Smooth muscle cell (in vitro differentiated cells): ENCODE measurements at regions not wholly inside any gene's neighbourhood (a gene's known extent, or its start where the extent isn't known, plus 50 kb on each side); places are given as distances from the start of the nearest gene placed in this dataset.

Experiments
- DNase-seq: peaks from one replicate; lab custom pipeline; 2025; ENCODE audit not compliant: unreplicated experiment; lab: John Stamatoyannopoulos, UW
- H2AFZ ChIP-seq: fragments of 200-600 bp; sonication (generic); 2 replicates; pipeline ENCODE4 v1.6.0; 2016; ENCODE audit warnings: antibody characterized with exemption, low read depth, mild to moderate bottlenecking
- H3F3A ChIP-seq: fragments of 200-600 bp; sonication (generic); 2 replicates; pipeline ENCODE4 v1.6.0; 2017; ENCODE audit warnings: antibody characterized with exemption, low read depth
- H3K27ac ChIP-seq: fragments of 200-600 bp; sonication (generic); 2 replicates; pipeline ENCODE4 v1.5.1; 2016; ENCODE audit warnings: low read depth, mild to moderate bottlenecking
- H3K27me3 ChIP-seq: fragments of 200-600 bp; sonication (generic); 2 replicates; pipeline ENCODE4 v1.6.1; 2016; ENCODE audit warnings: low read depth, mild to moderate bottlenecking
- H3K36me3 ChIP-seq: fragments of 200-600 bp; sonication (generic); 2 replicates; pipeline ENCODE4 v1.5.1; 2016; ENCODE audit warnings: low read depth
- H3K4me1 ChIP-seq: fragments of 200-600 bp; sonication (generic); 2 replicates; pipeline ENCODE4 v1.5.1; 2016; ENCODE audit warnings: low read depth
- H3K4me2 ChIP-seq: fragments of 200-600 bp; sonication (generic); 2 replicates; pipeline ENCODE4 v1.6.0; 2016; ENCODE audit warnings: mild to moderate bottlenecking
- H3K4me3 ChIP-seq: fragments of 200-600 bp; sonication (generic); 2 replicates; pipeline ENCODE4 v1.5.1; 2016; ENCODE audit warnings: mild to moderate bottlenecking
- H3K79me2 ChIP-seq: fragments of 200-600 bp; sonication (generic); 2 replicates; pipeline ENCODE4 v1.6.0; 2016; ENCODE audit warnings: low read depth, mild to moderate bottlenecking
- H3K9ac ChIP-seq: fragments of 200-600 bp; sonication (generic); 2 replicates; pipeline ENCODE4 v1.6.0; 2016; ENCODE audit warnings: low read depth
- H3K9me3 ChIP-seq: fragments of 200-600 bp; sonication (generic); replicated peaks from 2 replicates; pipeline ENCODE4 v1.5.1; 2016; ENCODE audit warnings: low read depth
- H4K20me1 ChIP-seq: fragments of 200-600 bp; sonication (generic); 2 replicates; pipeline ENCODE4 v1.6.0; 2016; ENCODE audit warnings: low read depth
- CTCF ChIP-seq: fragments of 200-600 bp; sonication (generic); IDR thresholded peaks from 2 replicates; pipeline ENCODE4 v1.5.1; 2017; ENCODE audit warnings: borderline replicate concordance, mild to moderate bottlenecking, antibody characterized with exemption; ENCODE audit not compliant: insufficient read depth, poor library complexity, severe bottlenecking
- WGBS: methylation state at CpG from one replicate; pipeline ENCODE4 v1.1.7; 2016; ENCODE audit warnings: low lambda C conversion rate; 5-methylcytosine and 5-hydroxymethylcytosine counted together

GRCh38 chr1:182331387-182331786, 60.2 kb downstream of the GLUL start:
- no peaks in the 10 kb centered on the region for H3F3A ChIP-seq
- H3K4me1 ChIP-seq: no peaks in the 10 kb centered on the region
- H3K36me3 ChIP-seq: no peaks in the 10 kb centered on the region
- H3K79me2 ChIP-seq: no peaks in the 10 kb centered on the region
- no peak for DNase-seq
- no peak overlapping the region for H3K9ac ChIP-seq
- H4K20me1 ChIP-seq: no peaks in the 10 kb centered on the region
- H3K9me3 ChIP-seq: no peaks in the 10 kb centered on the region
- H3K27me3 ChIP-seq: no peaks in the 10 kb centered on the region
- no peak overlapping the region for H3K4me3 ChIP-seq
- 91% methylated on average over 1 of the region's 1 CpG for WGBS
- no peak overlapping the region for H3K27ac ChIP-seq
- no peak overlapping the region for H3K4me2 ChIP-seq
- no peak overlapping the region for H2AFZ ChIP-seq
- TF ChIP-seq CTCF: no peak

- no peaks in the 10 kb centered on the region for H3K36me3 ChIP-seq
- no peak for TF ChIP-seq CTCF
Observed at GRCh38 chr1:182330303-182330702, 61.3 kb downstream of the GLUL start.

GRCh38 chr1:182329471-182329870, 62.1 kb downstream of the GLUL start:
- Histone ChIP-seq H3K27me3 (no peaks in the 10 kb centered on the region), H3K79me2 (no peaks in the 10 kb centered on the region), H3K9me3 (no peaks in the 10 kb centered on the region), H2AFZ (no peak overlapping the region), H4K20me1 (no peaks in the 10 kb centered on the region), H3K9ac (no peak overlapping the region), H3K27ac (no peak overlapping the region), H3F3A (no peaks in the 10 kb centered on the region), H3K4me3 (no peak overlapping the region), H3K4me2 (no peak overlapping the region), H3K4me1 (no peaks in the 10 kb centered on the region), H3K36me3 (no peaks in the 10 kb centered on the region)
- TF ChIP-seq CTCF: no peak
- DNase-seq: no peak
- WGBS: 73% methylated on average over 2 of the region's 2 CpGs

More at GRCh38 chr1:182330303-182330702, 61.3 kb downstream of the GLUL start:
- no peaks in the 10 kb centered on the region for H3K79me2 ChIP-seq
- no peaks in the 10 kb centered on the region for H3K27me3 ChIP-seq
- no peaks in the 10 kb centered on the region for H3K9me3 ChIP-seq
- H3K4me3 ChIP-seq: no peak overlapping the region
- H3F3A ChIP-seq: no peaks in the 10 kb centered on the region
- H3K27ac ChIP-seq: no peak overlapping the region
- H3K9ac ChIP-seq: no peak overlapping the region
- H3K4me2 ChIP-seq: no peak overlapping the region
- no peaks in the 10 kb centered on the region for H4K20me1 ChIP-seq
- no peak overlapping the region for H2AFZ ChIP-seq
- H3K4me1 ChIP-seq: no peaks in the 10 kb centered on the region
- DNase-seq: no peak

GRCh38 chr1:182328591-182328990, 63.0 kb downstream of the GLUL start:
- no peaks in the 10 kb centered on the region for H4K20me1 ChIP-seq
- H3K79me2 ChIP-seq: no peaks in the 10 kb centered on the region
- no peaks in the 10 kb centered on the region for H3K27me3 ChIP-seq
- no peak overlapping the region for H2AFZ ChIP-seq
- DNase-seq: no peak
- H3K4me2 ChIP-seq: no peak overlapping the region
- no peak overlapping the region for H3K27ac ChIP-seq
- no peaks in the 10 kb centered on the region for H3K36me3 ChIP-seq
- no peak overlapping the region for H3K4me3 ChIP-seq
- H3K4me1 ChIP-seq: no peaks in the 10 kb centered on the region
- no peak overlapping the region for H3K9ac ChIP-seq
- H3F3A ChIP-seq: no peaks in the 10 kb centered on the region
- 98% methylated on average over 16 of the region's 16 CpGs for WGBS
- TF ChIP-seq CTCF: no peak
- no peaks in the 10 kb centered on the region for H3K9me3 ChIP-seq
